GM19324 (cell line): ENCODE measurements at regions not wholly inside any gene's neighbourhood (a gene's known extent, or its start where the extent isn't known, plus 50 kb on each side); places are given as distances from the start of the nearest gene placed in this dataset.

ENCODE experiments used
- ATAC-seq: cut with Tn5 transposase; IDR thresholded peaks from one replicate; pipeline ENCODE4 v1.9.1; 2021; ENCODE audit warnings: mild to moderate bottlenecking, moderate library complexity; ENCODE audit not compliant: unreplicated experiment, low FRiP score

GRCh38 chr5:133698646-133699526, 86.5 kb upstream of the FSTL4 start:
- ATAC-seq = no peak

GRCh38 chr5:133698259-133698554, 85.9 kb upstream of the FSTL4 start:
- no peak for ATAC-seq

- no peak for ATAC-seq
Observed at GRCh38 chr5:133697536-133698258, 85.4 kb upstream of the FSTL4 start.

- ATAC-seq = no peak
Observed at GRCh38 chr5:133696782-133697507, 84.6 kb upstream of the FSTL4 start.

- no peak for ATAC-seq
Observed at GRCh38 chr5:133696006-133696584, 83.8 kb upstream of the FSTL4 start.

GRCh38 chr5:133694181-133694831, 82.0 kb upstream of the FSTL4 start:
- ATAC-seq = no peak

GRCh38 chr5:133691448-133691847, 79.1 kb upstream of the FSTL4 start:
- ATAC-seq = no peak

GRCh38 chr5:133690746-133691145, 78.4 kb upstream of the FSTL4 start:
- no peak for ATAC-seq

GRCh38 chr5:133688391-133688790, 76.0 kb upstream of the FSTL4 start:
- no peak for ATAC-seq

GRCh38 chr5:133687212-133688061, 75.1 kb upstream of the FSTL4 start:
- ATAC-seq = no peak

- no peak for ATAC-seq
Observed at GRCh38 chr5:133686566-133686965, 74.2 kb upstream of the FSTL4 start.

GRCh38 chr5:133685402-133686018, 73.2 kb upstream of the FSTL4 start:
- no peak for ATAC-seq

GRCh38 chr5:133683646-133684596, 71.6 kb upstream of the FSTL4 start:
- no peak for ATAC-seq

GRCh38 chr5:133682451-133682850, 70.1 kb upstream of the FSTL4 start:
- no peak for ATAC-seq

GRCh38 chr5:133681896-133682295, 69.6 kb upstream of the FSTL4 start:
- no peak for ATAC-seq

GRCh38 chr5:133680830-133681565, 68.7 kb upstream of the FSTL4 start:
- no peak for ATAC-seq

- ATAC-seq = no peak
Observed at GRCh38 chr5:133679534-133679933, 67.2 kb upstream of the FSTL4 start.
